ENCODE measurements at regions not wholly inside any gene's neighbourhood (a gene's known extent, or its start where the extent isn't known, plus 50 kb on each side); places are given as distances from the start of the nearest gene placed in this dataset.

DNA sequence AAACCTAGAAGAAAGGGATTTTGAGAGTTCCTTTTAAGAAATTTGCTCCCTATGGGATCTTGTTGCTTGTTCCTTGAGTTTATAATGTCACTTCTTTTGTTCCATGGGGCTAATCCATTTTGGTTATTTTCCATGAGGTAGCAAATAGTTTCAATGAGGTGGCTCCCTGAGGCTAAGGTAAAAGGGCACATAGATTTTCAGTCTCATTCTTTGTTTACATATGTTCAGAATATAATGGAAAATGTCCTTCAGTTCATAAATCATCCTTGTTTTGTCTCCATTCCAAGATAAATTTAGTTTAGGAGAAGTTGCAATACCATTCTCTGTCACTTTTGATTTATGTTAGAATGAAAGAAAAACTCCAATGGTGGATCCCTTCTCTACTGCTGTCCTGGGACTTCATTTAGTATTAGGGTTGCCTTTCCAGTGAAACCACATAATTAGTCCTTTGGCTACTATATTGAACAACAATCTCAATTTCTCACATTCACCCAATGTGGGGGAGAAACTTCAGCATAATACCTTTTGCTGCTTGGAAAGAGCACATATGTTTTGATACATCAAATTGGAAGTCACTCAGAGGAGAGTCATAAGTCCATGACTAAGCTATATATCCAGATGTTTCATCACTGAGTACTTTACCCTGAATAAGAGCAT, 80.9 kb upstream of the ADAMTS5 start:
- no peaks in the 10 kb centered on the region for H3K36me3 Mint-ChIP-seq
- no peak overlapping the region for H3K4me3 Mint-ChIP-seq
- H3K27ac Mint-ChIP-seq, result peak overlapping the region; percentile 89
- H3K9me3 Mint-ChIP-seq, result peaks cover 16% of the 10 kb centered on the region
- peaks cover 19% of the 10 kb centered on the region for H3K4me1 Mint-ChIP-seq
- H3K27me3 Mint-ChIP-seq (ENCODE audit: low read depth), result no peaks in the 10 kb centered on the region
- DNase-seq (ENCODE audit: low spot score in 2 of 2, unreplicated experiment in 2 of 2), result no peak
- TF ChIP-seq, protein P1, sequence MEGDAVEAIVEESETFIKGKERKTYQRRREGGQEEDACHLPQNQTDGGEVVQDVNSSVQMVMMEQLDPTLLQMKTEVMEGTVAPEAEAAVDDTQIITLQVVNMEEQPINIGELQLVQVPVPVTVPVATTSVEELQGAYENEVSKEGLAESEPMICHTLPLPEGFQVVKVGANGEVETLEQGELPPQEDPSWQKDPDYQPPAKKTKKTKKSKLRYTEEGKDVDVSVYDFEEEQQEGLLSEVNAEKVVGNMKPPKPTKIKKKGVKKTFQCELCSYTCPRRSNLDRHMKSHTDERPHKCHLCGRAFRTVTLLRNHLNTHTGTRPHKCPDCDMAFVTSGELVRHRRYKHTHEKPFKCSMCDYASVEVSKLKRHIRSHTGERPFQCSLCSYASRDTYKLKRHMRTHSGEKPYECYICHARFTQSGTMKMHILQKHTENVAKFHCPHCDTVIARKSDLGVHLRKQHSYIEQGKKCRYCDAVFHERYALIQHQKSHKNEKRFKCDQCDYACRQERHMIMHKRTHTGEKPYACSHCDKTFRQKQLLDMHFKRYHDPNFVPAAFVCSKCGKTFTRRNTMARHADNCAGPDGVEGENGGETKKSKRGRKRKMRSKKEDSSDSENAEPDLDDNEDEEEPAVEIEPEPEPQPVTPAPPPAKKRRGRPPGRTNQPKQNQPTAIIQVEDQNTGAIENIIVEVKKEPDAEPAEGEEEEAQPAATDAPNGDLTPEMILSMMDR (IDR thresholded peaks at IDR 0.05; ENCODE audit: unreplicated experiment), result no peak

DNA sequence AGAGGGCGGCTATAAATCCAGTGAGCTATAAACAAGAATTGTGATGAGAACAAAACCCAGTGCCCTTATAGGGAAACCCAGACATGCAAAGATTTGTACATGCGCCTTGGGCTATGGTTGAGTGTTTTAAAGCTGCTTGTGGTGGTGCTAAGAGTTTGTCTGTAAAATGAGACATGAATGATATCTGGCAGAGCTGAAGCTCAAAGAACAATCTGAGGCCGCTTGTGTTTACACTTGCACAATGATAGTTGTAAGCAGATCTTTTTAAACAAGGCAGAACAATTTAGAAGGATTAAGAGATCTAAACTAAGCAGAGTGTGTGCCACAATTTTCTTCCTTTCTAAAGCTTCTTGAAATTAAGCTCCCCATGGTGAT, 80.4 kb upstream of the ADAMTS5 start:
- Mint-ChIP-seq H3K4me1 (peaks cover 19% of the 10 kb centered on the region), H3K27me3 (ENCODE audit: low read depth) (no peaks in the 10 kb centered on the region), H3K36me3 (no peaks in the 10 kb centered on the region), H3K4me3 (no peak overlapping the region), H3K9me3 (peaks cover 16% of the 10 kb centered on the region), H3K27ac (peak overlapping the region; percentile 89)
- DNase-seq (ENCODE audit: low spot score in 2 of 2, unreplicated experiment in 2 of 2), result no peak
- TF ChIP-seq, protein P1 (IDR thresholded peaks at IDR 0.05; ENCODE audit: unreplicated experiment), result no peak

DNA sequence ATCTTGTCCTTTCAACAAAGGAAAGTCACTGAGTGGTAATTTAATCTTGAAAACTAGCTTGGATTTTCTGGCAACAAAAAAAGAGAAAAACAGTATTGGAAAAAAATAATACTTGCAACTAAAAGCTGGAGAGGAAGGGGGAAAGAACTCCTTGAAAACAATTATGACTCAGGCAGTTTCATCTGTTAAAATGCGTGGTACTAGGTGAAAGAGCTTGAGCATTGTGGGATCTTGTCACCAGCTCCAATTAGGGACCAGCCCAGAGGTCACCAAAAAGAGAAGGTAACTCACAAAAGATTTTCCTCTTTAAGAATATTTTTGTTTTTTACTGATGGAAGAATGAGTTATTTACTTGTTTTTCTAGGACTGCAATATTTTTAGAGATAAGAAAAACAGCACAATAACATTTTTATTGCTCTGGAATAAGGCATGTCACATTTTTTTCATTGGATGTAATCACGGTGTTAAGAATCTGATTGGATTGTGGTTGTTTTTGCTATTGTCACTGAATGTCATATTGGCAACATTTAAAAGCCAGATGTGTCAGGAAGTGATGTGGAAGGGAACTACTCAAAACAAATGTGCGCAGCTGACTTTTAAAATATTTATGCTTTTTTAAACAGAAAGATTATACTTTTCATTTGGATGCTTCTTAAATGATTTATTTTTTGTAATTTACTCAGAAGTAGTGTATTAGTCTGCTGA, 78.5 kb upstream of the ADAMTS5 start:
- DNase-seq (ENCODE audit: low spot score in 2 of 2, unreplicated experiment in 2 of 2), result no peak
- peak overlapping the region; percentile 12 for H3K27ac Mint-ChIP-seq
- no peak overlapping the region for H3K4me3 Mint-ChIP-seq
- no peaks in the 10 kb centered on the region for H3K27me3 Mint-ChIP-seq (ENCODE audit: low read depth)
- peaks cover 4% of the 10 kb centered on the region for H3K9me3 Mint-ChIP-seq
- TF ChIP-seq, protein P1 (IDR thresholded peaks at IDR 0.05; ENCODE audit: unreplicated experiment), result no peak
- H3K4me1 Mint-ChIP-seq, result peaks cover 19% of the 10 kb centered on the region
- H3K36me3 Mint-ChIP-seq, result no peaks in the 10 kb centered on the region

DNA sequence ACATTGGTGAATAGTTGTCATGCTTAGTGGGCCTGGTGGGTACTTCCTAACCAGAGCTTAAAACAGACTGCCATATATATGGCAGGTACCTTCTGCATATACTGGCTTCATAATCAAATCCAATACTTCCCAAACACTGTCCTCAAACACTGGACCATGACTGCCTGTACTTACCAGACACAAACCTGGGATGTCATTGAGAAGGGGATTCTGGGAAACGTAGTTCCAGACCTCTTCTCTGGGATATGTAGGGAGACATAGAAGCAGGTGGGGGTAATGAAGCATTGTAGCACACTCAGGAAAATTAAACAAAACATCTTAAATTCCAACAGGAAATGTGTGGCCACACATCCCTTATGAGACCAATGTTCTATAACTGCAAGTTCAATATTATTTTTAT, 76.5 kb upstream of the ADAMTS5 start:
- DNase-seq (ENCODE audit: low spot score in 2 of 2, unreplicated experiment in 2 of 2), result no peak
- Mint-ChIP-seq H3K4me3 (no peak overlapping the region), H3K27ac (no peak overlapping the region), H3K36me3 (no peaks in the 10 kb centered on the region), H3K9me3 (no peaks in the 10 kb centered on the region), H3K4me1 (peaks cover 19% of the 10 kb centered on the region), H3K27me3 (ENCODE audit: low read depth) (no peaks in the 10 kb centered on the region)
- TF ChIP-seq, protein P1 (IDR thresholded peaks at IDR 0.05; ENCODE audit: unreplicated experiment), result no peak

DNA sequence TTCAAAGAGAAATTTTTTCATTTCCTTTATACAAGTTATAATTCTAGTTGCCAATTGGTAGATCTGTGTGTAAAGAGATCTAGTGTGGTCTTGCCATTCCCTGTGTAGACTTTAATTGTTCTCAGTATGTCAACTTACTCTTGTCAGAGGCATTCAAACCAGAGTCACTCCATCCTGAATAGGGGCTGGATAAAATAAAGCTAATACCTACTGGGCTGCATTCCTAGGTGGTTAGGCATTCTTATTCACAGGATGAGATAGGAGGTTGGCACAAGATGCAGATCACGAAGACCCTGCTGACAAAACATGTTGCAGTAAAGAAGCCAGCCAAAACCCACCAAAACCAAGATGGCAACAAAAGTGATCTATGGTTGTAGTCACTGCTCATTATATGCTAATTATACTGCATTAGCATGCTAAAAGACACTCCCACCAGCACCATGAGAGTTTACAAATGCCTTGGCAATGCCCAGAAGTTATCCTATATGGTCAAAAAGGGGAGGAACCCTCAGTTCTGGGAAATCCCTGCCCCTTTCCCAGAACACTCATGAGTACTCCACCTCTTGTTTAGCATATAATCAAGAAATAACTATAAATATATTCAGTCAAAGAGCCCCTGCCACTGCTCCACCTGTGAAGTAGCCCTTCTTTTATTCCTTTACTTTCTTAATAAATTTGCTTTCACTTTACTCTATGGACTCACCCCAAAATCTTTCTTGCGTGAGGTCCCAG, 74.0 kb upstream of the ADAMTS5 start:
- Mint-ChIP-seq H3K4me1 (peaks cover 9% of the 10 kb centered on the region), H3K9me3 (no peaks in the 10 kb centered on the region), H3K4me3 (no peak overlapping the region), H3K27me3 (ENCODE audit: low read depth) (no peaks in the 10 kb centered on the region), H3K36me3 (no peaks in the 10 kb centered on the region), H3K27ac (no peak overlapping the region)
- no peak for DNase-seq (ENCODE audit: low spot score in 2 of 2, unreplicated experiment in 2 of 2)
- TF ChIP-seq, protein P1 (IDR thresholded peaks at IDR 0.05; ENCODE audit: unreplicated experiment), result no peak

Data from mesothelial cell of epicardium (in vitro differentiated cells).